Loucy (cell line): ENCODE measurements at regions not wholly inside any gene's neighbourhood (a gene's known extent, or its start where the extent isn't known, plus 50 kb on each side); places are given as distances from the start of the nearest gene placed in this dataset.

Experiments used
- EZH2phosphoT487 ChIP-seq: fragments of 200-600 bp; IDR thresholded peaks from 2 replicates; pipeline ENCODE4 v1.6.1; 2018; ENCODE audit warnings: antibody characterized with exemption, mild to moderate bottlenecking, moderate library complexity, borderline replicate concordance
- TF ChIP-seq, protein P1 (sequence below): fragments of 200-600 bp; sonication (generic); conservative IDR thresholded peaks from 2 replicates; pipeline ENCODE4 v1.5.1; 2014; ENCODE audit warnings: mild to moderate bottlenecking, antibody characterized with exemption, low read length

GRCh38 chr9:12882430-12882829, 107.6 kb downstream of the LURAP1L start:
- TF ChIP-seq, protein P1, sequence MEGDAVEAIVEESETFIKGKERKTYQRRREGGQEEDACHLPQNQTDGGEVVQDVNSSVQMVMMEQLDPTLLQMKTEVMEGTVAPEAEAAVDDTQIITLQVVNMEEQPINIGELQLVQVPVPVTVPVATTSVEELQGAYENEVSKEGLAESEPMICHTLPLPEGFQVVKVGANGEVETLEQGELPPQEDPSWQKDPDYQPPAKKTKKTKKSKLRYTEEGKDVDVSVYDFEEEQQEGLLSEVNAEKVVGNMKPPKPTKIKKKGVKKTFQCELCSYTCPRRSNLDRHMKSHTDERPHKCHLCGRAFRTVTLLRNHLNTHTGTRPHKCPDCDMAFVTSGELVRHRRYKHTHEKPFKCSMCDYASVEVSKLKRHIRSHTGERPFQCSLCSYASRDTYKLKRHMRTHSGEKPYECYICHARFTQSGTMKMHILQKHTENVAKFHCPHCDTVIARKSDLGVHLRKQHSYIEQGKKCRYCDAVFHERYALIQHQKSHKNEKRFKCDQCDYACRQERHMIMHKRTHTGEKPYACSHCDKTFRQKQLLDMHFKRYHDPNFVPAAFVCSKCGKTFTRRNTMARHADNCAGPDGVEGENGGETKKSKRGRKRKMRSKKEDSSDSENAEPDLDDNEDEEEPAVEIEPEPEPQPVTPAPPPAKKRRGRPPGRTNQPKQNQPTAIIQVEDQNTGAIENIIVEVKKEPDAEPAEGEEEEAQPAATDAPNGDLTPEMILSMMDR = no peak
- TF ChIP-seq EZH2phosphoT487 = no peak
